SK-N-DZ (cell line): ENCODE measurements at regions not wholly inside any gene's neighbourhood (a gene's known extent, or its start where the extent isn't known, plus 50 kb on each side); places are given as distances from the start of the nearest gene placed in this dataset.
"Not testable (repeated sequence)": the region's sequence is repeated elsewhere in the genome, so short reads cannot be mapped to it uniquely, and the experiment has no call there.

ENCODE experiments used
- DNase-seq: peaks from one replicate; pipeline ENCODE4 v3.0.0-alpha.2; 2015; ENCODE audit warnings: low spot score

GRCh38 chrX:128619490-128619889 is 567.3 kb upstream of the ACTRT1 start:
- no peak for DNase-seq

DNA sequence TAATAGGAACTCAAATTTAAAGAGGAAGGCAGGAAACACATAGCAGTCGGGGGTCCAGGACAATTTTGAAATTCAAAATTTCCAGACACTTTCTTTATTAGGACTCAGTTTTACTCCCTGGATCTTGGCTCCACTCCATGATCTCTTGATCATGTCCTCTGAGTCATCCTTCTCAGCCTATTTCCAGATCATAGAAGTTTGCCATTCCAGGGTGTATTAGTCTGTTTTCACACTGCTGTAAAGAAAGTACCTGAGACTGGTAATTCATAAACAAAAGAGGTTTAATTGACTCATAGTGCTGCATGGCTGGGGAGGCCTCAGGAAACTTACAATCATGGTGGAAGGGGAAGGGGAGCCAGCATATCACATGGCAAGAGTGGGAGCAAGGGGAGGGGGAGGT is 564.7 kb upstream of the ACTRT1 start:
- DNase-seq, result no peak

GRCh38 chrX:128606817-128607216 is 554.6 kb upstream of the ACTRT1 start:
- not testable (repeated sequence) for DNase-seq

GRCh38 chrX:128606357-128606756 is 554.2 kb upstream of the ACTRT1 start:
- not testable (repeated sequence) for DNase-seq

- DNase-seq, result no peak
Measured at GRCh38 chrX:128601706-128602105, 549.5 kb upstream of the ACTRT1 start.

GRCh38 chrX:128599632-128600031 is 547.4 kb upstream of the ACTRT1 start:
- no peak for DNase-seq

- no peak for DNase-seq
Measured at GRCh38 chrX:128582036-128582435, 529.8 kb upstream of the ACTRT1 start.

DNA sequence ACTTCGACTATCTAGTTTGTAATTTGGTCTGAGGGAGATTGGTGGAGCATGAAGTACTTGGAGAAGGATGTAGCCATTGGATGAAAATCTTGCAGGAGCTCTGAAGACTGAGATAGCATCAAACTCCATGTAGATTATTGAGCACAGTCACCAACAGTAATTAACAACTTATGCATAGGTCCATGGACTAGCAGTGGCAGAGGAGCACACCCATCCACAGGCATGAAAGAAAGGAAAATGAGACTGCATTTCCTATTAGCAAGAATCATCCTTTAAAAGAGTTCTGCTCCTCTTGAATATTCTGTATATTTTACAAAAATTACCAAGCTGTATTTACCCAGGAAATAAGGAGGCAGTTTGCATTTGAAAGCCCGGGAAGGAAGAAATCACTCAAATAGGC is 529.4 kb upstream of the ACTRT1 start:
- DNase-seq, result no peak

- DNase-seq, result no peak
Measured at GRCh38 chrX:128543114-128543513, 490.9 kb upstream of the ACTRT1 start.

DNA sequence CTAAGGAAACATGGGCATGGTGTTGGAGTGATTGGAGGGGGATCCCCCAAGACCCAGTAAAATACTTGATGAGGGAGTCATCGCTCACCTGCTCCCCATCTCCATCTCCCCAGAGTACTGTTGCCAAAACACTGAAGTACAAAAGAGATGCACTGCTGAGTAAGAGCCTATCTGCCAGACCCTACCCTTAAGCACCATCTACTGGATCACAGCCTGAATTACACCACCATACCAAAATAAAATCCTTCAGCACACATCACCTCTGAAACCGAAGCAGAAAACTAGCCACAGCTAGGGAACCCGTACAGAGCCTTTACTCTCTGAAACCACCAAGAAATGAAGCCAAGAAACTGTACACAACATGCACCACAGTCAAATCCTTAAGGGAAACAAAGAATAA is 466.3 kb upstream of the ACTRT1 start:
- DNase-seq, result peak; percentile 51

DNA sequence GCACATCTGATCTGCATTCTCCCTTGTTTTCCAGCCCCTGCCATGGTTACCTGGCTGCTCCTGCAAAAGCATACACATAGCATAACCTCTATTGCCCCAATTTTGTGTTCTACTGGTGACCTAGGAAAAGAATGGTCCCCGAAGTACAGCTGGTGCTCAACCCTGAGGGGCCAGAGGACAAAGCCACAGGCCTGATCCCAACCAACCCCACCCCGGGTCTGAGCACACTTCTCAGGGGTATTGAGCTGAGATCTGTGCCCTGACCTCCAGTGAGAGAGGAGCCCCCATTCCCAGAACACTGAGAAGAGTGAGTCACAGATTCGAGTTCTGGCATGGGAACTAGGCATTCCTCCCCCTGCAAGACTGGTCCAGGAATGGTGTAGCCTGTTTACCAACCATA is 465.5 kb upstream of the ACTRT1 start:
- no peak for DNase-seq

GRCh38 chrX:128504496-128504895 is 452.3 kb upstream of the ACTRT1 start:
- DNase-seq, result no peak

- no peak for DNase-seq
Measured at GRCh38 chrX:128464116-128464515, 411.9 kb upstream of the ACTRT1 start.

- no peak for DNase-seq
Measured at GRCh38 chrX:128460835-128461234, 408.6 kb upstream of the ACTRT1 start.

GRCh38 chrX:128458888-128459287 is 406.7 kb upstream of the ACTRT1 start:
- DNase-seq, result no peak

GRCh38 chrX:128457674-128458073 is 405.5 kb upstream of the ACTRT1 start:
- DNase-seq, result no peak

GRCh38 chrX:128439159-128439558 is 387.0 kb upstream of the ACTRT1 start:
- no peak for DNase-seq

DNA sequence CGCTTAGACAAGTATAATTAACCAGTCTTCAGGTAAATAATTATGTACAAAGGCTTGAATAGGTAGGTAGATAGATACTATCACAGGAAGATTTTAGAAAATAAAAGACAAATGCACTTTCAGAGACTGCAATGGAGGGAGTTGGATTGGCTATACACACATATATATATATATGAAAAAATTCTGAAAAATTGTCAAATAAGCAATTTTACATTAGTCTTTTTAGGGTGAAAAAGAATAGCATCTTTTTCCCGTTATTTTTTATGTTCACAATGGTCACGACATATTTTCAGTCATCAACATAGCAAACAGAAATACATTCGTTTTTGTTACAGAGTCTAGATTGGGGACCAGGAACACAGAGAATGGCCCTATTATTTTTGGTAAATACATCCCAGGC is 385.9 kb upstream of the ACTRT1 start:
- DNase-seq, result no peak

GRCh38 chrX:128436397-128437103 is 384.3 kb upstream of the ACTRT1 start:
- DNase-seq, result no peak

GRCh38 chrX:128425546-128425945 is 373.3 kb upstream of the ACTRT1 start:
- DNase-seq, result no peak

- DNase-seq, result no peak
Measured at GRCh38 chrX:128408842-128409241, 356.6 kb upstream of the ACTRT1 start.

- DNase-seq, result no peak
Measured at GRCh38 chrX:128396601-128397000, 344.4 kb upstream of the ACTRT1 start.

DNA sequence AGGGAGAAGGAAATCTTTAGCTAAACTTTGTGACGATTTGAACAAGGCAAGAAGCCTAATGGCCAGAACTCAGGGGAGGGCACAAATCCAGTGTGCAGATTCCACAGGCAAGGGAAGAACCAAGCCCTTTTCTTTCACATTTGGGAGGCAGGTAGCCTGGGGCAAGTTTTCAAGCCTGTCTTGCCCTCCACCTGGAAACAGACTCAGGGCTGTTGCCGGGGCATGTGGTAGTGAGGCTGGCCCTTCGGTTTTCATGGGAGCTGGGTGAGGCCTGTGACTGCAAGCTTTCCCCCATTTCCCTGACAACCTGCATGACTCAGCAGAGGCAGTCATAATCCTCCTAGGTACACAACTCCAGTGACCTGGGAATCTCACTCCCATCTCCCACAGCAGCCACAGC is 331.6 kb upstream of the ACTRT1 start:
- not testable (repeated sequence) for DNase-seq

DNA sequence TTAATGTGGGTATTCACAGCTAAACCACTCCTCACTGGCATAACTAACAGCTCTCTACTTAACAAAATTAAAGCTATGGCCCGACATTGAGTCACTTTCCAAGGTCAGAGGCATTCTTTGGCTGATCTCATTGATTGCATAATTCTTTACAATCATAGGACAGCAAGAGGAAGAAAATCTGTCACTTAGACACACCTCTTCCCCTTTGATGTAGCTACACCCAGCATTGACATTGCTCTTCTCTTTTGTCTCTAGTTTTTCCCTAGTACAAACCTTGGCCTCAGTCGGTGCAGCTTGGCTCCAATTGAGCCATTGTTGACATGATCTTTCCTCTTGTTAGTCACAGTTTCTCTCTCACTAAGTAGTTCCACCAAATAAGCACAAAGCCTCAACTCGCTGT is 313.3 kb upstream of the ACTRT1 start:
- no peak for DNase-seq
